ENCODE measurements at regions not wholly inside any gene's neighbourhood (a gene's known extent, or its start where the extent isn't known, plus 50 kb on each side); places are given as distances from the start of the nearest gene placed in this dataset.
"Not testable (repeated sequence)": the region's sequence is repeated elsewhere in the genome, so short reads cannot be mapped to it uniquely, and the experiment has no call there.

- no peak for DNase-seq
Measured at GRCh38 chr2:231644426-231644825, 51.8 kb downstream of the TEX44 start.

GRCh38 chr2:231646476-231646875, 53.8 kb downstream of the TEX44 start:
- no peak for DNase-seq

GRCh38 chr2:231648579-231649174, 56.0 kb downstream of the TEX44 start:
- peak in 1 of 2 experiments; percentile 21 for DNase-seq

- DNase-seq, result not testable (repeated sequence)
Measured at GRCh38 chr2:231651561-231651960, 56.8 kb upstream of the PTMA start.

- no peak for DNase-seq
Measured at GRCh38 chr2:231655488-231655887, 52.8 kb upstream of the PTMA start.

GRCh38 chr2:231655894-231656293, 52.4 kb upstream of the PTMA start:
- no peak for DNase-seq

Data from NCI-H1930 (cell line).